22Rv1 (cell line): ENCODE measurements at regions not wholly inside any gene's neighbourhood (a gene's known extent, or its start where the extent isn't known, plus 50 kb on each side); places are given as distances from the start of the nearest gene placed in this dataset.

ENCODE experiments used
- CTCF ChIP-seq: fragments of 450-650 bp; IDR thresholded peaks from 2 replicates; pipeline ENCODE4 v1.5.1; 2017; ENCODE audit warnings: mild to moderate bottlenecking
- ZFX ChIP-seq: fragments of 450-650 bp; IDR thresholded peaks from 2 replicates; pipeline ENCODE4 v1.6.1; 2017; ENCODE audit warnings: antibody characterized with exemption, borderline replicate concordance

GRCh38 chr10:121250995-121251764 lies 347.1 kb downstream of the FGFR2 start:
- TF ChIP-seq CTCF (no peak), ZFX (no peak)
